HG03139 (cell line): ENCODE measurements at regions not wholly inside any gene's neighbourhood (a gene's known extent, or its start where the extent isn't known, plus 50 kb on each side); places are given as distances from the start of the nearest gene placed in this dataset.
"Not testable (repeated sequence)": the region's sequence is repeated elsewhere in the genome, so short reads cannot be mapped to it uniquely, and the experiment has no call there.

ENCODE experiments used
- ATAC-seq: cut with Tn5 transposase; IDR thresholded peaks from one replicate; pipeline ENCODE4 v1.9.1; 2021; ENCODE audit not compliant: unreplicated experiment

GRCh38 chr21:16213518-16213917 lies 483.7 kb downstream of the USP25 start:
- ATAC-seq, result no peak

GRCh38 chr21:16215193-16215592 lies 485.4 kb downstream of the USP25 start:
- ATAC-seq, result no peak

GRCh38 chr21:16215663-16216183 lies 485.9 kb downstream of the USP25 start:
- no peak for ATAC-seq

GRCh38 chr21:16216288-16216962 lies 486.6 kb downstream of the USP25 start:
- no peak for ATAC-seq

GRCh38 chr21:16218682-16219343 lies 489.0 kb downstream of the USP25 start:
- ATAC-seq, result no peak

GRCh38 chr21:16224756-16225155 lies 495.0 kb downstream of the USP25 start:
- not testable (repeated sequence) for ATAC-seq

- no peak for ATAC-seq
Measured at GRCh38 chr21:16239659-16240265, 510.0 kb downstream of the USP25 start.

GRCh38 chr21:16241016-16241415 lies 511.2 kb downstream of the USP25 start:
- no peak for ATAC-seq

GRCh38 chr21:16241479-16241963 lies 511.7 kb downstream of the USP25 start:
- no peak for ATAC-seq

GRCh38 chr21:16243396-16243795 lies 513.6 kb downstream of the USP25 start:
- no peak for ATAC-seq

GRCh38 chr21:16248705-16249104 lies 518.9 kb downstream of the USP25 start:
- no peak for ATAC-seq

- no peak for ATAC-seq
Measured at GRCh38 chr21:16250273-16250672, 520.5 kb downstream of the USP25 start.

GRCh38 chr21:16258844-16259611 lies 529.2 kb downstream of the USP25 start:
- no peak for ATAC-seq

- ATAC-seq, result no peak
Measured at GRCh38 chr21:16262091-16262490, 532.3 kb downstream of the USP25 start.

GRCh38 chr21:16264319-16264718 lies 534.5 kb downstream of the USP25 start:
- no peak for ATAC-seq

- ATAC-seq, result no peak
Measured at GRCh38 chr21:16269476-16269875, 539.7 kb downstream of the USP25 start.

- ATAC-seq, result no peak
Measured at GRCh38 chr21:16279731-16280581, 550.2 kb downstream of the USP25 start.

- no peak for ATAC-seq
Measured at GRCh38 chr21:16280686-16281091, 550.9 kb downstream of the USP25 start.

- ATAC-seq, result no peak
Measured at GRCh38 chr21:16283516-16283915, 553.7 kb downstream of the USP25 start.

- no peak for ATAC-seq
Measured at GRCh38 chr21:16285605-16286126, 555.9 kb downstream of the USP25 start.
